ENCODE measurements at regions not wholly inside any gene's neighbourhood (a gene's known extent, or its start where the extent isn't known, plus 50 kb on each side); places are given as distances from the start of the nearest gene placed in this dataset.
A peak's percentile ranks its signal among the peaks of the same experiment; 100 is the strongest.

DNA sequence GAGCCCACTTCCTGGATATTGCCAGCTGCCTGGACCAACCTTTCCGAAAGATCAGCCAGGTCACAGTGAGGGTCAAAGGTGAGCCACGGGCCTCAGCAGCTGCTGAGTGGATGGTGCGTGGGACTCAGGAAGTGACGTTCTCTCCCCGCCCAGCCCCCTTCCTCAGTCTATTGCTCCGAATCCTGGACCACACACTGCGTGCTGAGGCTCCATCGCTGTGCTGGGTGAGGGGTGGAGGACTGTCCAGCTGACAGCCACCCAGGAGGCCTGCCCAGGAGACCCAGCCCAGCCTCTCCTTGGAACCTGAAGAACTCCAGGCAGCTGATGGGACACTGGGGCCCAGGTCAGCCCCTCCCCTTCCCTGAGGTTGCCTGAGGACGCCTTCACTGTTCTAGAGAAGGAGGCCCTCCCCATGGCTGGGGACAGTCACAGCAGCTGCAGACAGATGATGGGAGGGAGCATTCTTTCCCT, 94.4 kb upstream of the CD93 start:
- peak; percentile 55 for DNase-seq (ENCODE audit: low read depth)

DNA sequence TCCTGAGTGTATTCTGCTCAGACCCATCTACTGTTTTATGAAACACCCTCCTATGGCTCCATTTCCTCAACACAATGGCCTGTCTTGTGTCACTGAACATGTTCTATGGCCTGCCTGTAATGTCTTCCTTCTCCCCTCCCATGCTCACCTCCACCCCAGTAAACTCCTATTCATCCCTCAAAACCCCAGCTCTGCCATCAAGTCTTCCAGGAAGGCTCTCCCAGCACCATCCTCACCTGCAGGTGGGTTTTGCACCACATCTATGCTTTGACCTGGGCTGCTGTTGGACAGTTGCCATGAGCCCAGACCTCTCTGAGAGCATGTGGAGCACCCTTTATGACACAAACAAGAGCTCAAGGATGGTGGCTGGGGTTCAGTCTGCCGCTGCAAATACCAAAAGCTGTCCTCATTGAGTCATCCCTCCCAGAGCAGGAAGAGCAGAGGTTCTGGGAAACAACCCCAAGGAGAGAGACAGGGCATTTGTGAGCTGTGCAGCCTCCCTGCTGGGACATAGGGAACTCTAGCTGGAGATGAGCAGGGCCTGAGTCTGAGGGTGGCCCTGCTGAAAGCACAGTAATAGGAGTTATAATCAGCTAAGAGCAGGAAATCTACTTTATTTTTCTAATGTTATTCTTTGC, 93.8 kb upstream of the CD93 start:
- DNase-seq (ENCODE audit: low read depth): no peak

DNA sequence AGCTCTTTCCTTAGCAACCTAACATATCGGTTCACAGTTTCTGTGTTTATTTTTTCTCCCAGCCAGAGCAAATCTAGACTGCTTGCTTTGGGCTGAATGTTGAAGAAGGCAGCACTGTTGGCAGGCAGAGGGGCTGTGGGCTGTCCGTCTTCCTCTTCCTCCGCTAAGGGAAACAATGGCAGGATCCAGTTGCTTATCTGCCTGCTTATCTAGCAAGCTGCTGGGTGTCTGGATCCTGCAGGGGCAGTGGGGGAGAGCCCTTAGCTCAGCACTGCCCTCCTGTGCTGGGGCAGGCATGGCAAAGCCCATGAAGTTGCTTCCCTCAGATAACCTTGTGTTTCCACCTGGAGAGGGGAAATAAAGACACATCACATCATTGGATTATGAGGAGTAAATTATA, 92.7 kb upstream of the CD93 start:
- DNase-seq (ENCODE audit: low read depth): peak; percentile 26

DNA sequence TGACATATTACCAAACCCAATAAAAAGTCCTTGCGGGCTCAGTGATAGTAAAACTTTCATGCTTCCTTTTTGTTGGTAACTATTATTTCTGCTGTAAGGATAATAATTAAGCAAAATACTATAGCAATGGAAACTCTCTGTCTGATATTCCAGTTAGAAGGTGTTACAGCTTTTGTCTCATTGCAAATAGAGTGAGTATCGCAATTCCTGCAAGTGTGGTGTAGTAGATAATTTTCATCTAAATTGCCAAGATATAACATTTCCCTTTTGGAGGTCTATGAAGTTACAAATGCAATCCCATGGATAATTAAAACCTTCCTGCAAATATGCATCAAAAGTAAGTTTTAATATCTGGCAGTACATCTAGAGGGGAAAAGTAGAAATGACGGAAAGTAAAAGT, 88.7 kb upstream of the CD93 start:
- DNase-seq (ENCODE audit: low read depth): no peak

DNA sequence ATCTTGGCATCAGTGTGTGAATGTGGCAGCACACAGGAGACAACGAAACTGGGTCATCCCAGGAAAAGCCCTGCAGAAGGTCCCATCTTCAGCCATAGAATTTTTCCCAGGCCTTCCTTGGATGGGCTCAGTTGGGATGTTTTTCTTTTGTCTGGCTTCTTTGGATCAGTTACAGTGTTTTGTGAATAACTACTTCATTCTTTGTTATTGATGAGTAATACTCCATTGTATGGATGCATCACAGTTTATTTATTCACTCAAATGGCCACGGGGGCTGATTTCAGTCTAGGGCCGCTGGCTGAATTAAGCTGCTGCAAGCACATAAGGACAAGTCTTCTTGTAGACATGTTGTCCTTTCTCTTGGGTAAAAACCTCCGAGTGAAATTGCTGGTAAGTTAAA, 81.3 kb upstream of the CD93 start:
- no peak for DNase-seq (ENCODE audit: low read depth)

DNA sequence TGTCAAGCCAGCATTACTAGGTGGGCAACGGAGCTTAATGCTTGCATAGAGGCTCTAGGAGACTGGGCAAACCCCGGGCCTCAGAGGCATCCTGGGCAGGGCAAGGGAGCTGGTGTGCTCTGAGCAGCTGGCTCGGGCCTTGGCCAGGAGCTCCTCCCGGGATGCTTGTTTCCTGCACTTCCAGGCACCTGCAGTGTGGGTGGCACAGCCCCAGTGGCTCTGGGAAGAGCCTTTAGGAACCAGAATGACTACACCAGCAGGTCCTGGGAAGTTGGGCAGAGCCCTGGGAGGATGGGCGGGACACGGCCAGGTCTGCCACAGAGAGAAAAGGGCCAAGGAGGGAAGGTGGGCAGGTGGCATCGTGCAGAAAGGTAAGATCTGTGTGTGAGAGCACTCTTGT, 80.4 kb upstream of the CD93 start:
- DNase-seq (ENCODE audit: low read depth): no peak

DNA sequence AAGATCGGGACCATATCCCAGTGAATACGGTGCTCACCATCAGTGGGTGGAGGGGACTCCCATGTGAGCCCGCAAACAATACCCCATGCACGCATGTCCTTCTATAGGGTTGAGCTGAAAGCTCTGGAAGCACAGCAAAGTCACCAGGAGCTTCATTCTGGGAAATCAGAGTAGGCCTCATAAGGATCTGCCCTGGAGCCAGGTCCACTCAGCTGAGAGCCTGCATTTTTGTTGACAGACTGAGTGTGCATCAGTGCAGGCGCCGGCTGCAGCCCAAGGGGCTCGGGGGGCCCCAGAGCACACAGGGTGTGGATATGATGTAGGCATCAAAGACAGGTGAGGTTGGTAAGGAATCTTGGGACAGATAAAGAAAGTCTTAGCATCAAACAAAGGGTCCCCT, 79.8 kb upstream of the CD93 start:
- DNase-seq (ENCODE audit: low read depth): no peak

DNA sequence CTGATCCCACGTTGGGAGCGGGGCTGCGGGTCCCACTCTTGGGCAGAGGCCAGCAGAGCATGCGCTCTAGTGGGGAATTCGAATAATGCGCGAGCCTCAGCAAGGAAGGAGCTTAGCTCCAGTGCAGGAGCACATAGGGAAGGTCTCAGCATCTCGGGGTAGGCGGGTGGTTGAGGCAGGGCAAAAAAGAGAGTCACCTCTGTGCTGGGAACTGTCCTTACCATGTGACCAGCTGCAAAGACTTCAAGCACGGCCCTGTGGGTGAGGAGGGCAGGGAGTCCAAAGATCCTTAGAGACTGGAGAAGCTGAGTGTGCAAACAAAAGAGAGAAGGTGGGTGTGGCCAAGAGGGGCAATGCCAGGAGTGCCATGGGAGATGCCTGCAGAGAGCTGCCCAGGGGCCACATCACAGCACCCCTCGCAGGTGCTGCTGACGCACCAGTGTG, 79.2 kb upstream of the CD93 start:
- no peak for DNase-seq (ENCODE audit: low read depth)

DNA sequence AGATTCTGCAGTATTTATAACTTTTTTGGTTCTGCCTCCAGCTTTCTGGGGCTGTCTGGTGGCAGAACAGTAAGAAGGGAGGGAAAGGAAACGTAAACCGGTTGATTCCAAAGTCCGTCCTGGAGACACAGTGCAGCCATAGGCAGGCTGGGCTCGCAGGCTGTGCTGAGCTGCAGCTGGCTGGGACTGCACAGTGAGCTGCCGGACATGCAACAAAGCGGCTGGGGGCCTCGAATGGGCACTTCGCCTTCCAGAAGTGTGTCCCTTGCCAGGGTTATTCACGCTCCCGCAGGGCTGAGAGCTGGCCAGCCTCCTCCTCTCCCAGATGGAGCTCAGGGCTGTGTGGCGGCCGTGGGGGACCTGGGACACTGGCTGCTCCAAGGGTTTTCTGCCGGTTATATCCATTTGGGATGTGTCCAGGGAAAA, 78.1 kb upstream of the CD93 start:
- DNase-seq (ENCODE audit: low read depth): no peak

DNA sequence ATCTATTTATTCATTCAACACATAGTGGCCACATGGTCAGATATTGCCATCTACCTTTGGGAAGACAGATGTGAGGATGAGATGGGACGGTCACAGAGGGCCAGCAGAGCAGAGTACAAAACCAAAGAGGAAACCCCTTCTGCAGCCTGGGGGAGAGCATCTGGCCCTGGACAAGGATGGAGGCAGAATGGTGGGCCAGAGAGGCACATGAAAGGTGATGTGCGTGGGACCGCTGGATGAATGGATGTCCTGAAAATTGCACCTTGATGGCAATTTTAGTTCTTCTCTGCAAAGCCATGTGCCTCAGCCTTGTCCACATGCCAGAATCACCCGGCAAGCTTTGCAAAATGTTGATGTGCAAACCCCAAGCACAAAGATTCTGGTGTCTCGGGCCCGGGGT, 77.4 kb upstream of the CD93 start:
- DNase-seq (ENCODE audit: low read depth): no peak

DNA sequence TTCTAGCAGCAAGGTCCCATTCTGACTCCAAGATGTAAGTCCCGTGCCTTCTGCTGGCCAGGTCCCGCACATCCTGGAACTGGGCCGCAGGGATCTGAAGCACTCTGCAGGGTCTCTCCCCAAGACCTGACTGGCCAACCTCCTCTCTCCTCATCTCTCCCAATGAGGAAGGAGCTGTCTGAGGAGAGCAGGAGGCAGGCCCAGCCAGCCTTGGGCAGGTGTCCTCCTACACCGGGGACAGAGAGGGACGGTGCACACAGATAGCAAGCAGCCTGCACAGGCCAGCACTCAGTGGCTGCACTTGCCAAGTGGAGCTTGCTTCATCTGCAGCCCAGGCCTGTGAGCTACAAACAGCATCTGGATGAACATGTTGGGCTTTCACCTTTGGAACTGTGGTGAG, 76.8 kb upstream of the CD93 start:
- no peak for DNase-seq (ENCODE audit: low read depth)

DNA sequence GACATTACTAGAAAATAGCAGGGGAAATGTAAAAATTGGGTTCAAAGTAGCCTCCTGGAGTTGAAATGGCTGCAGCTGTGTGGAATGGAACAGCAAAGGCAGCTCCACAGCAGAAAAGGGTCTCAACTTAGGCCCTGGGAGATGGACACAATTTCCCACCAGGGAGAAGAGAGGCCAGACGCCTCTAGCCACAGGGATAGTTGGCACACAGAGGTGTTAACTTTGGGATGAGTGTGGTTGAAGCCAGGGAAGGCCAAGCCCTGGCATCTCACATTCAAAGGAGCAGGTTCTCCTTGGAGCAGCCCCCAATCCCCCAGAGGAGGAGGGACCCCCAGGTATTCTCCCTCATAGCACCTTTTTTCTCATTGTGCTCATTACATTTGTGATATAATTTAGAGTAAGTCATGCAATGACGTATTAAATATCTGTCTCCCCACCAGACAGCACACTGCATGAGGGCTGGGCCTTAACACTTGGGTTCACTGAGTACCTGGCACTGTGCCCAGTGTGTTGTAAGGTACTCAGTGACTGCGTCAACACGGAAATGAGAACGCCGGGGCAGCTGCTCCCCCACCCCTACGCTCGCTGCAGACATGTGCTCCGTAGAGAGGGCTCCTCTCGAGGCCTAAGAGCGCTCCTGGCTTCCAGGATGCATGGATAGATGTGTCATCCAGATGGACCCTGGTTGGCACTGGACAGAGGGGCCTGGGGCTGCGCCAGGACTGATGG, 76.0 kb upstream of the CD93 start:
- no peak for DNase-seq (ENCODE audit: low read depth)

DNA sequence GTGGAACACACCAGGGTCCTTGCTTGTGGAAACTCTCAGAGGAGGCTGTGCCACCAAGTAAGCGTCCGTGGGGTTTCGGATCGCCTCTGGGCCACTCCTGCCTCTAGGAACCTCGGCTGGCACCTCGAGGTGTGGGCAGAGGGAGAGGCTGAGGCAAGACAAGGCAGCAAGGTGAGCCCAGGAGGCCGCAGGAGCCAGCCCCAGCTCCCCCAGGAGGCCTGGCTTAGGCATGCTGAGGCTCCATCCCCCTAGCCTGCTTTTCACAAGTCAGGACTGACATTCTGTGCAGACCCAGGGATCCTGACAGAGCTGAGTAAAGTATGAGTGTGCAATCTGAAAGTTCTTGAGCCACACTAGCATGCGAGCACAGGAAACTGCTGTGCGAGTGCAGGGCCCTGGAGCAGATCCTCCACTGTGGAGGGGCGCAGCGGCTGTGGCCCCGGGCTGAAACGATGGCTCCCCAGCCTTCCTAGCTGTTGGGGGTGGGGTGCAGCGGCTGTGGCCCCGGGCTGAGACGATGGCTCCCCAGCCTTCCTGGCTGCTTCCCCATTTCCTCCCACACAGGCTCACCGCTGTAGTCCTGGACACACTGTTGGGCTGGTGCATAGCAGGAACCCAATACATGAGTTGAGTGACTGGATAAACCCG, 75.2 kb upstream of the CD93 start:
- no peak for DNase-seq (ENCODE audit: low read depth)

DNA sequence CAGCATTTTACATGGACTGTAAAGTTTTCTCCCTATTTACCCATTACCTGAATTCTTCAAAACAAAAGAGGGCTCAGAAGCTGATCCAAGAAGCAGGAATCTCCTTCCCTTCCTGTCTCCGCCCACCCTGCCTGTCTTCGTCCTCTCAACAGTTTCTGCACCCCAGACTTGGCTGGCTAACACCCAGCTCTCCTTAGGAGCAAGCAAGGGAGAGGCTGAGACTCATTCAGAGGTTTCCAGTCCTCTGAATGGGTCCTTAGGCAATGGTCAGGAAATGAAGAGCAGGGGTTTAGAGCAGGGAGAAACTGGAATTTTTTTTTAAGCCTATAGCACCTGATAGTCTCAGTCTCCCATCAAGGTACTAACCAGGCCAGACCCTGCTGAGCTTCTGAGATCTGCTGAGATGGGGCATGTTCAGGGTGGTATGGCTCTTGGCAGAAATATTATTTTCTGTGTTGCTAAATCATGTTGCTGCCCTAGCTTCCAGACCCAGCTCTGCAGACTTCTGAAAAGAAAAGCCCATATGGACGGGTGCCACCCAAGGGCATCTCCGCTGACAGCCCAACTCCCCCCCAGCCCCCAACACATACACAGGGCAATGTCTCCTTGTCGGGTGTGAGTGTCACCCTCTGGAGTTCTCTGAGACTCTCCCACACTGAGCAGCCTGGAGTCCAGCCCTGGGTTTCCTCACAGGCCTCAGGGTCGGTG, 74.6 kb upstream of the CD93 start:
- DNase-seq (ENCODE audit: low read depth): no peak

DNA sequence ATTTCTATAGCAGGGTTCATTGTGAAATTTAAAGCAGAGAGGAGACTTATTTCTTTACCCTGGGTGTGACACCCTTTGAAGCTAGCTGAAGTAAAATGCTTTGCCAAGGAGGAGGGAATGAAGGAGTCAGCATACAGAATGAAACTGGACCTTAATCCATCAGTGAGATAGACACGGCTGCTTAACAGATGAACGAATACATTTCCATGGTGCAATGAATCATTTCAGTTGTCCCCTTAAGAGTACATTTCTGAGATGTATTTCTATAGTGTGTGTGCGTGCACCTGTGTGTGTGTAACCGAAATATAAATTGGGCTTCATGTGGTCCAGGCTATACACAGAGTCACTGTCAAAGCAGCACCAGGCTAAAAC, 73.8 kb upstream of the CD93 start:
- no peak for DNase-seq (ENCODE audit: low read depth)

DNA sequence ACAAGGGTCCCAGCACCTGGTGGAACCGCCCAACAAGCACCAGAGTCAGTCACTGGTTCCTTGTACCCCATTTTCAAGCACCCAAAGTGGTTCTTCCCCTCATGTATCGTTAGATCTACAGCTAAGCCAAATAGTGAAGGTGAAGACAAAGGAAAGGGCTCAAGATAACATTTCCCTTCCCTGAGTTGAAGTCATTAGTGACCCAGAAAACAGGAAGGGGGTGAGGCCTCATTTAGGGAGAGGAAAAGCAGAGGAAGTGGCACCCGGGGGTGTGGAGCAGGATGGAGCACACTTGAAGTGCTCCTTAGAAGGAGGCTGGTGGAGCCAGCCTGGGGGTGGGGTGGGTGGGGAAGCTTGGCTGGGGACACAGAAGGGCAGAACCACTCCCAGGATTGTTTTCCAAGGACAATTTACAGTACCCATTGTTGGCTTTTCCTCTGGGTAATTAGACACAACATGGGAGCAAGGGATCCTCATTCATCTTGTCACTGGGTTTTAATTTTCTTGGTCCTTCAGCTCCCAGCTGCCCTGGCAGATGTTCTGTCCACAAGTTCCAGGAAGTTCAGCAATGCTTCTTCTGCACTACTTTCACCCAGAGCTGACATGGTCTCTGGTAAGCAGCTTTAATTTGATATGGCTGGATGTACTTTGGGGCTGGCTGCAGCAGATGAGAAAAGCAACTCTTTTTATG, 73.3 kb upstream of the CD93 start:
- no peak for DNase-seq (ENCODE audit: low read depth)

DNA sequence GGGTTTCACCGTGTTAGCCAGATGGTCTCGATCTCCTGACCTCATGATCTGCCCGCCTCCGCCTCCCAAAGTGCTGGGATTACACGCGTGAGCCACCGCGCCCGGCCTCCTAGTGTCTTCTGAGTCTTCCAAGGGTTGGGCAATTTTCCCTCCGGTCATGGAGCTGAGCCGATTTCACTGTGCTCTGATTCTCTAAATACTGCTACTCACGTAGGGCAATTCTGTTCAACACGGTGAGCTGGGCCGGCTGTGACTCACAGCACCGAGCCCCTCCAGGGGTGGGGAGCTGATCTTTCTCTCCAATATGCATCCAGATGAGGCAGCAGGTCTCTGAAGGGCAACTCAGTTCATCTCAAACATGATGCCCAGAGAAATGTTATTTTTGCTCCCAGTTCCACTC, 71.6 kb upstream of the CD93 start:
- no peak for DNase-seq (ENCODE audit: low read depth)

DNA sequence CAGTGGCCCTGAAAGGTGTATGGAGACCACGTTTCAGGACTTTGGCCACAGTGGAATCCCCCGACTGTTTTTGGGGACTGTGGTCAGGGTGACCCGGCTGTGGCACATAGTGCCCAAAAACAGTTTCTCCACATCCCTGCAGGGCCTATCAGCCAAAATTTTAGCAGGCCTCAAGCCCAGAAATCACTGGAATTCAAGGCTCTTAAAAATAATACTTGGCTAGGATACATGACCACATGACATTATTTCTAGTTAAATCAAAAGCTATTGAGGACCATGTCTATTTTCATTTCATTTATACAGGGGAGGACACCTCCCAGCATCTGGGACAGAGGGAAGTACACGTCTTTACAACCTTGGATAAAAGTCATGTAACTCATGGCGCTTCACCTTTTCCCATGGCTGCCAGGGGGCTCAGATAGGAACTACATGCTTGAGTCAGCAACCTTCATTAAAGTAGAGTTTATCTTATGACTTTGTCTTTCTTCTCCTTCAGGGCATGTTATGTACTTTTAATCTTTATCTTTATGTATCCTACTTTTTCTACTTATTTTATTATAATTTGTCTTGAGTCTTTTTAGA, 70.8 kb upstream of the CD93 start:
- no peak for DNase-seq (ENCODE audit: low read depth)

DNA sequence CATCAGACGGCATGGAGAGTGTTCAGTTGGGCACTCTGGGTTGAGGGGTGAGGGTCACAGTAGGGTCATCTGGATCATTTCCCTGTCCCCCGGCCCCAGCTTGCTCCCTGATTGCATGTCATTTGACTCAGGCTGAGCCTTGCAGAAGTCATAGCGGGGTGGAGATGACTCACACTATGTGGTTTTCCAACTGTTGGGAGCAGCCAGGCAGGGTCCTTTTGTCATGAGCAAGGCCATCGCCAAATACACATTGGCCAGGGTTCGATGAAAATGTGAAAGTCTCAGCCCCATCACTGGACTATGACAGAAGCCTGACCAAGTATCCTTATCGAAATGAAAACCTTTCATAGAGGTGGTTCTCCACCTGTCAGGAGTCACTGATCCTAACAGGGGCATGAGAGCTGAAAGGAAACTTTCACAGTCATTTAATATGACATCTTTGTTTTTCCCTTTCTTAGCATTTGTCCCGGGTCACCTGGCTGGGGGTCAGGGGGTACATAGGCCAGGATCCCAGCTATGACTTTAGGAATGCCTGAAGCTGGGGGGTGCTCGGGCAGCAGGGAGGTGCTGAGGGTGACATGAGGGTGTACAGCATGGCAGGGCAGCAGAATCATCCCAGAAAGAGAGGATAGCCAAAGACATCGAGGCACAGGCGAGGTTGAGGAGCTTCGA, 70.2 kb upstream of the CD93 start:
- peak; percentile 87 for DNase-seq (ENCODE audit: low read depth)

DNA sequence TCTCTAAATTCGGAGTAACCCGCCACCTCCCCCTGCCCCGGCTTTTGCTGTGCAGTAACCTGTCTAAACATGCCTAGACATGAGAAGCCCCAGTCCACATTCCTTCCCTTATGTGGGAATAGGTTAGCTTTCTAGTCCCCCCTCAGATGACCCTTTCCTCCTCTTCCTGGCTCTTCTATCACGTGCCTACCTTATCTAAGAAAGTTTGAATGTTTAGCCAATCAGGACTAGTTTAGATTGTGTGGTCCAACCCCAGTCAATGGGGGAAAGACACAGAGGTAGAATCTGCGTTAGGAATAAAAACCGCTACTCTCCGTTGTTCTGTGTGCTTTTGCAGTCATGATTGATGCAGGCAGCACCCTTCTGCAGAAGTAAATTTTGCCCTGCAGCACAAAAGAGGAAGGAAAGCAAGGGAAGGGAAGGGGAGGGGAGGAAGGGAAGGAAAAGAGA, 69.0 kb upstream of the CD93 start:
- DNase-seq (ENCODE audit: low read depth): no peak
